SK-N-SH (cell line): ENCODE measurements at regions not wholly inside any gene's neighbourhood (a gene's known extent, or its start where the extent isn't known, plus 50 kb on each side); places are given as distances from the start of the nearest gene placed in this dataset.

Source experiments
- CTCF ChIA-PET: fragments of 300-600, 350-600 bp; formaldehyde crosslinking; extraction: SDS; loops from one replicate; lab custom pipeline; 2021; lab: Yijun Ruan, JAX
- POLR2A ChIA-PET: fragments of 350-600 bp; sonication (Branson Sonifier 250); formaldehyde crosslinking; extraction: SDS; loops from one replicate; lab custom pipeline; 2020; ENCODE audit warnings: antibody characterized with exemption, inconsistent platforms; lab: Yijun Ruan, JAX
- DNase-seq: peaks from one replicate; pipeline ENCODE4 v3.0.0; 2012
- H2AFZ ChIP-seq: fragments of 200-600 bp; sonication (generic); 2 replicates; pipeline ENCODE4 v1.8.1; 2016; ENCODE audit warnings: antibody characterized with exemption, mild to moderate bottlenecking, low read depth
- H3F3A ChIP-seq: fragments of 200-600 bp; sonication (generic); replicated peaks from 2 replicates; pipeline ENCODE3; 2016; ENCODE audit warnings: antibody characterized with exemption, mild to moderate bottlenecking; ENCODE audit not compliant: insufficient read depth
- H3K27ac ChIP-seq, 2 experiments: fragments of 200-500 bp in 1 of 2; fragments of 200-600 bp in 1 of 2; sonication (Bioruptor generic) in 1 of 2; sonication (generic), shearing (Covaris generic) in 1 of 2; 2 replicates each; pipeline versions ENCODE4 v1.5.1 to v1.6.1; 2014 to 2016; ENCODE audit warnings: low read depth in 2 of 2, inconsistent platforms in 1 of 2, low read length in 1 of 2, mild to moderate bottlenecking in 1 of 2, mixed read lengths in 1 of 2
- H3K27me3 ChIP-seq: fragments of 200-600 bp; sonication (generic), shearing (Covaris generic); 2 replicates; pipeline ENCODE4 v1.6.1; 2016; ENCODE audit warnings: mixed run types; ENCODE audit not compliant: insufficient read depth
- H3K36me3 ChIP-seq, 2 experiments: fragments of 200-500 bp in 1 of 2; fragments of 200-600 bp in 1 of 2; sonication (Bioruptor generic) in 1 of 2; sonication (generic) in 1 of 2; replicated peaks in 1 of 2; 2 replicates each; pipeline versions ENCODE3 to v1.5.1; 2014 to 2016; ENCODE audit warnings: low read length in 1 of 2, mild to moderate bottlenecking in 1 of 2; ENCODE audit not compliant: insufficient read depth in 2 of 2, control insufficient read depth in 1 of 2
- H3K4me1 ChIP-seq, 2 experiments: fragments of 200-500 bp in 1 of 2; fragments of 200-600 bp in 1 of 2; sonication (Bioruptor generic) in 1 of 2; sonication (generic), shearing (Covaris generic) in 1 of 2; 2 replicates each; pipeline versions ENCODE4 v1.5.1 to v1.6.1; 2014 to 2016; ENCODE audit warnings: low read depth in 1 of 2, low read length in 1 of 2, mixed run types in 1 of 2; ENCODE audit not compliant: insufficient read depth in 2 of 2, control insufficient read depth in 1 of 2
- H3K4me2 ChIP-seq: fragments of 200-600 bp; sonication (generic), shearing (Covaris generic); 2 replicates; pipeline ENCODE4 v1.6.1; 2017; ENCODE audit warnings: mixed run types
- H3K4me3 ChIP-seq, 2 experiments: fragments of 200-500 bp in 1 of 2; fragments of 200-600 bp in 1 of 2; sonication (Bioruptor generic) in 1 of 2; sonication (generic), shearing (Covaris generic) in 1 of 2; 2 replicates each; pipeline versions ENCODE4 v1.5.1 to v1.8.1; 2014 to 2016; ENCODE audit warnings: low read depth in 2 of 2, inconsistent platforms in 1 of 2, low read length in 1 of 2, mild to moderate bottlenecking in 1 of 2, mixed read lengths in 1 of 2, moderate library complexity in 1 of 2
- H3K79me2 ChIP-seq: fragments of 200-600 bp; sonication (generic); 2 replicates; pipeline ENCODE4 v1.8.1; 2017; ENCODE audit warnings: mild to moderate bottlenecking; ENCODE audit not compliant: insufficient read depth
- H3K9ac ChIP-seq: fragments of 200-600 bp; sonication (generic); 2 replicates; pipeline ENCODE4 v1.6.1; 2017; ENCODE audit warnings: mixed run types
- H3K9me2 ChIP-seq: fragments of 200-600 bp; sonication (generic); 2 replicates; pipeline ENCODE4 v1.6.1; 2017; ENCODE audit warnings: mixed run types
- H3K9me3 ChIP-seq: fragments of 200-600 bp; sonication (generic); 2 replicates; pipeline ENCODE4 v1.6.1; 2017; ENCODE audit warnings: mixed run types, mild to moderate bottlenecking, moderate library complexity
- H4K20me1 ChIP-seq: fragments of 200-600 bp; sonication (generic); 2 replicates; pipeline ENCODE4 v1.6.1; 2017; ENCODE audit warnings: mild to moderate bottlenecking, mixed run types; ENCODE audit not compliant: insufficient read depth
- ELF1 ChIP-seq: IDR thresholded peaks from 2 replicates; pipeline ENCODE4 v1.4.0; 2012
- EP300 ChIP-seq, 2 experiments: IDR thresholded peaks; 2 replicates each; pipeline versions ENCODE4 v1.4.0 to v1.6.1; 2012; ENCODE audit warnings: borderline replicate concordance in 1 of 2, low read depth in 1 of 2, low read length in 1 of 2
- FOSL2 ChIP-seq: IDR thresholded peaks from 2 replicates; pipeline ENCODE4 v1.4.0; 2012; ENCODE audit warnings: low read depth, mild to moderate bottlenecking, moderate library complexity, borderline replicate concordance
- IRF3 ChIP-seq: fragments of 150-350 bp; IDR thresholded peaks from 2 replicates; pipeline ENCODE4 v1.6.1; 2016; ENCODE audit warnings: mild to moderate bottlenecking, low read depth, low read length
- JUND ChIP-seq: IDR thresholded peaks from 2 replicates; pipeline ENCODE4 v1.4.0; 2012
- MAX ChIP-seq: IDR thresholded peaks from 2 replicates; pipeline ENCODE4 v1.4.0; 2012; ENCODE audit warnings: low read depth
- MXI1 ChIP-seq: IDR thresholded peaks from 2 replicates; pipeline ENCODE4 v1.6.1; 2012; ENCODE audit warnings: mild to moderate bottlenecking, low read depth, low read length, improper control_type of control experiment
- NRF1 ChIP-seq: IDR thresholded peaks from 2 replicates; pipeline ENCODE4 v1.6.1; 2012; ENCODE audit warnings: low read depth, mild to moderate bottlenecking, low read length
- POLR2AphosphoS5 ChIP-seq: IDR thresholded peaks from 2 replicates; pipeline ENCODE4 v1.6.1; 2012; ENCODE audit warnings: low read depth, low read length
- USF2 ChIP-seq: fragments of 150-350 bp; IDR thresholded peaks from 2 replicates; pipeline ENCODE4 v1.6.1; 2017; ENCODE audit warnings: antibody characterized with exemption, low read length, low read depth, borderline replicate concordance
- WGBS: methylation state at CpG from one replicate; pipeline ENCODE4 v1.1.6; 2017; ENCODE audit warnings: low lambda C conversion rate; 5-methylcytosine and 5-hydroxymethylcytosine counted together

GRCh38 chr6:163663575-163663974 lies 249.1 kb downstream of the QKI start:
- Histone ChIP-seq H3F3A (no peaks in the 10 kb centered on the region), H2AFZ (no peak overlapping the region), H3K27me3 (no peaks in the 10 kb centered on the region), H3K9me2 (no peaks in the 10 kb centered on the region), H3K27ac (no peak overlapping the region), H3K4me2 (no peak overlapping the region), H3K79me2 (no peaks in the 10 kb centered on the region), H3K36me3 (no peaks in the 10 kb centered on the region), H4K20me1 (no peaks in the 10 kb centered on the region), H3K4me1 (peaks cover 0 to 4% of the 10 kb centered on the region in 2 experiments; a peak in 2 of 4 replicates), H3K9me3 (no peaks in the 10 kb centered on the region), H3K4me3 (no peak overlapping the region), H3K9ac (no peak overlapping the region)
- TF ChIP-seq USF2: no peak
- TF ChIP-seq POLR2AphosphoS5: no peak
- TF ChIP-seq ELF1: no peak
- no peak for TF ChIP-seq EP300 (IDR thresholded peaks at IDR 0.05; ENCODE audit: borderline replicate concordance in 1 of 2, low read depth in 1 of 2, low read length in 1 of 2)
- TF ChIP-seq FOSL2: no peak
- TF ChIP-seq IRF3: no peak
- no peak for TF ChIP-seq MXI1
- TF ChIP-seq JUND: no peak
- no peak for DNase-seq
- POLR2A ChIA-PET: no interaction called here
- 56% methylated on average over 7 of the region's 7 CpGs for WGBS
- CTCF ChIA-PET: no interaction called here

- Histone ChIP-seq H3K27me3 (no peaks in the 10 kb centered on the region), H3K4me2 (no peak overlapping the region), H3K9me2 (no peaks in the 10 kb centered on the region), H3K4me1 (peaks cover 0 to under 1% of the 10 kb centered on the region in 2 experiments; a peak in 1 of 4 replicates), H3K79me2 (no peaks in the 10 kb centered on the region), H3K9me3 (no peaks in the 10 kb centered on the region), H3K27ac (no peak overlapping the region), H3K36me3 (no peaks in the 10 kb centered on the region), H4K20me1 (no peaks in the 10 kb centered on the region), H3K9ac (no peak overlapping the region), H3F3A (no peaks in the 10 kb centered on the region), H3K4me3 (no peak overlapping the region), H2AFZ (no peak overlapping the region)
- CTCF ChIA-PET: no interaction called here
- DNase-seq: no peak
- WGBS: 59% methylated on average over 16 of the region's 16 CpGs
- TF ChIP-seq NRF1 (no peak), MAX (no peak)
- POLR2A ChIA-PET: no interaction called here
Measured at GRCh38 chr6:163662604-163663225, 248.2 kb downstream of the QKI start.
